ENCODE measurements at regions not wholly inside any gene's neighbourhood (a gene's known extent, or its start where the extent isn't known, plus 50 kb on each side); places are given as distances from the start of the nearest gene placed in this dataset.

DNA sequence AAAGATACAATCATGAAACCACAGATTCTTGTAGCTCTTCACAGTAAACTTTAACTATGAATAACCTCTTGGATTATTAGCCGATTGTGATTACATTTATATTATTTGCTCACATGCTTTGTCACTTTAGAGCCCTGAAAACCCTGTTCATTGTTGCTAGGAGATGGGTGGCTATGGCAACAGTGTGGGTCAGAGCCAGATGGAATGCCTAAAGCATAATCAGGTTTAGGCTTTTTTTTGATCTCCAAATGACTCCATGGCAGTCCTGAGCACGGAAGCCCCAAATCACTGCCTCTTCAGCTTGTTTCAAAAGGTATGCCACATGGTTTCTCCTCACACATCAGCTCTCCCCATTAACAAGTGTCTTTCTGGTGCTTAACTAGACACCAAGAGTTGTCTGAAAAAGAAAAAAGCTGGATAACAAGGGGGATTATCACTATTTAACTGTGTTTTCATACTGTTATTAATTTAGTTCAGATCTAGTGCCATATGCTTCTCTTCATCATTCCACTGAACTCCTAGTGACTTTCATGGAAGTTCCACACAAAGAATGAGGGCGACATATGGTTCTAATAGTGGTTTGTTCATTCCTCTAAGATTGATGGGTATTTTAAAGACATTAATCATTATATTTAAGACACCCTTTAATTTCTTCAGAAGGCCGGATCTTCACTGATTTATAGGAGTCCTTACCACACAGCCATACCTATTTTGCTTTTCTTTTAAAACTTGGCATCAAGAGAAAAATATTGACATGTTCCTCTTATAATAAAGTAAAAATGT is 88.8 kb upstream of the PAM start (continued):
- no peak for TF ChIP-seq CBX8 (IDR thresholded peaks at IDR 0.05; ENCODE audit: borderline replicate concordance, low read depth, low read length)
- TF ChIP-seq YY1 (IDR thresholded peaks at IDR 0.05; ENCODE audit: low read depth, low read length): no peak
